GM18861 (cell line): ENCODE measurements at regions not wholly inside any gene's neighbourhood (a gene's known extent, or its start where the extent isn't known, plus 50 kb on each side); places are given as distances from the start of the nearest gene placed in this dataset.

Experiments used
- ATAC-seq: cut with Tn5 transposase; IDR thresholded peaks from one replicate; pipeline ENCODE4 v1.9.1; 2021; ENCODE audit not compliant: unreplicated experiment

DNA sequence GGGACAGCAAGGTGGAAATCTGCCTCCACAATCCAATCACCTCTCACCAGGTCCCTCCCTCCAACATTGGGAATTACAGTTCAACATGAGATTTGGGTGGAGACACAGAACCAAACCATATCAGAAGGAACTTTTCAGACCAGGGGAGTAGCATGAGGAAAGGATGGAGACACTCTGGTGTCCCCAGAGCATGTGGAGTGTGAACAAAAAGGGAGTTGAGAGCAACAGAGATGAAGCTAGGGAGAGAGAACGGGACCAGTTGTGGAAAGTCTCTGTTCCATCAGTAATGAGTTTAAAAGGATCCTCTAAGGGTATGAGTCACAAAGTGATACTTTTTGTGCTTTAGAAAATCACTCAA is 382.0 kb downstream of the SFMBT2 start:
- ATAC-seq = no peak

DNA sequence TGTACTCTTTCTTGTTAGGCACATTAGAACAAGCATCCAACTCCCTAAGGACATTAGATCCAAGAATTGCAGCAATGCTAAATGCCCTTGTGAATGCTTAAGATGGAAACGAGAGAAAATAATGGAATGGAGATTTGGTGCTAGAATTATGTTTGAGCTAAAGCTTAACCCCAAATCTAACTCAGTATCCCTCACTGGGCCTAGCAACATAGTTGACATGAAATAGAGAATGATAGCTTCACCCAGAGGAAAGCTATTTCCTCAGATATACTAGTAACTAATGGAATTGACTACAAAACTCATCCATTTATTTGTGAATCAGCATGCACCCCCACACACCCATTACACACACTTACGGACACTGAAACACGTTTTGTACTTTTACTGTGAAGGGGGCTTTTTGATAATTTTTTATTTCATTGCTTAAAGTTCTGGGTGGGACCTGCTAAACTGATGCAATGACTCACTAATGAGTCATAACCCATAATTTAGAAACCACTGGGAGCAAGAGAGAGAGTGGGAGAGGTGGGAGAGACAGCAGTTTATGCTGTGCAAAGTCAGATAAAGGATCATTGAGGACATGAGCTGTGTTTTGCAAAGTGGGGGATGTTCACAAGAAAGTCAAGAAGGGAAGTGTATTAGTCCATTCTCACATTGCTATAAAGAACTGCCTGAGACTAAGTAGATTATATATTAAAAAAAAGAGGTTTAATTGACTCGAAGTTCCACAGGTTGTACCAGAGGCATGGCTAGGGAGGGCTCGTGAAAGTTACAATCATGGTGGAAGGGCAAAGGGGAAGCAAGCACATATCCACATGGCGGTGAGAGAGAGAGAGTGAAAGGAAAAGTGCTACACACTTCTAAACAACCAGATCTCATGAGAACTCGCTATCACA is 382.7 kb downstream of the SFMBT2 start:
- ATAC-seq = no peak

DNA sequence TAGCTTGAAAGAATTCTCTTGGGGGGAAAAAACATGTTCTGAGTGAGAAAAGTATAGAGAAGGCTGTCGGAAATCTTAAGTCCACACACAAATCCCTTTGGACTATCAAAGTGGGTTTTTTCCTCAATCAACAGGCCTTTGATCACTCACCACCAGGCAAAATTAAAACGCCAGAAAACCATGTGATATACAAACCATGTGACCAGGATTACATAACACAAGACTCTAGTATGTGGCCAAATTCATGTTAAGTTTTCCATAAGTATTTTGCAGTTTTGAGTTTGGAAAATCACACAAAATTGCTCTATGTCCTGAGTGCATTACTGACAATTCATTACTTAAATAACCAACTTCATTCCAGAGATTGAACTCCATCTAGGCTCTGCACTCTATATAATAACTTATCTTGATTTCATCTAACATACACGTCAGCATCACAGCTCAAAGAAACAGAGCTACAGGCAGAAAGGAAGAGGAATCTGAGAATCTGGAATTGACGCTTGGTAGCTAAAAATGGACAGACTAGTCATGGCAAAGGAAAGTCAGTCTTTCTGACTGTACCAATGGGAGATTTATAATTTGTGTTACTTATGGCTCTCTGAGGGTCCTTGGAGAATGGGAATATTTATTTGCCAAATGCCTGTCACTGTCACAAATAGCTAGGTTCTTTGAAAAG is 383.5 kb downstream of the SFMBT2 start:
- ATAC-seq = no peak

DNA sequence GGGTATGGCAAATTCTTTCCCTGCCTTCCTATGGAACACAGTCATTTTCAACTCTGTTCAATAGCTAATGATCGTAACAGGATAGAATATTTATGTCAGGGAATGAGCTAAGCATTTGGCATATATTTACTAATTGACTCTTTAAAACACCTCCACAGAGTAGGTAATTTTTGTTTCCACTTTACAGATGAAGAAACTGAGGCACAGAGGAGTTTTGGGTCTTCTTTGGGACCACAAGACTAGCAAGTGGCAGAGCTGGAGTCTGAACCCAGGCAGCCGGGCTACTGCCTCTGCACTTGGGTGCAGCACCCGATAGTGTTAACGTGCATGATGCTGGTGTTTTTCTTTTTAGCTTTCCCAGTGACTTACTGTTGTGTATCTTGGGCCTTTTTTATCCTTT is 384.0 kb downstream of the SFMBT2 start:
- no peak for ATAC-seq

DNA sequence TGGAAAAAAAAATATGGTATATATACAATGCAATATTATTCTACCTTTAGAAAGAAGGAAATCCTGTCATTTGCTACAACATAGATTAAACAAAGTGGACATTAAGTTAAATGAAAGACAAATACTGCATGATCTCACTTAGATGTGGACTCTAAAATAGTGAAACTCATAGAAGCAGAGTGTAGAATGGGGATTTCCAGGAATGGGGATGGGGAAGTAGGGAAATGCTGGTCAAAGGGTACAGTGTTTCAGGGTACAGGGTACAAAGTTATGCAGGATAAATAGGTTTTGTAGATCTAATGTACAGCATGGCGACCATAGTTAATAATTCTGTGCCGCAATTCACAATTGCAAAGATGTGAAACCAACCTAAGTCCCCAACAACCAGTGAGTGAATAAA is 385.5 kb downstream of the SFMBT2 start:
- ATAC-seq = no peak

DNA sequence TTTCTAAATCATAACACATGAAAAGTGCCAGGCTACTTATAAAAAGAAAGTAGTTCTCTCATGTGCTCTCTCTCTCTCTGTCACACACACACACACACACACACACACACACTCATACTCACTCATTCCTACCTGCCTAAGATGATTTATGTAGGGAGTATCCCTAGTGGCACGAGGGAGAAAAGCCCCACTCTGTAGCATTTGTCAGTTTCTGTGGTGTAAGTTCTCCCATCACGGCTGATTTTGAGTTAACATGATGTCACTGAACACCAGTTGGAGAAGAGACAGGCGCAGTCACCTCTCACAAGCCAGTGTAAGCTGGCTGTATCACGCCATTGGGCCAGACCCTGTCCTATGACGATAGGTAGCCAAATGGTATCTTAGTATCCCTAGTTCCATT is 395.4 kb downstream of the SFMBT2 start:
- ATAC-seq = no peak

DNA sequence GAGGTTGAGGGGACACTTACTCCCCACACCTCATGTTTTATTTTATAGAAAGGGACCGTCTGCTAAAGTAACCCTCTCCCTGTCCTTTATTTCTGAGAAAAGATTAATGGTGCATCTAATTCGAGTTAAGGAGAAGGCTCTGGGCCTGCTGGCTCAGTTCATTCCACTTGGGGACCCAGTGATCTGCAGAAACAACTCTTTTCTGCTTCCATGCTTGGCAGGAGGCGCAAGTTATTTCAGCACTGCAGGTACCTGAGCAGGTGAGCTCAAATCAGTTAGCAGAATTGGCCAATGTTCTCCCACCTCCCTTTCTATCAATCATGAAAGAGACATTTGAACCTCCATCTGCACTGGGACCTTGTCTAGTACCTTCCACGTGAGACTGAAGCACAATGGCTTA is 396.1 kb downstream of the SFMBT2 start:
- no peak for ATAC-seq

DNA sequence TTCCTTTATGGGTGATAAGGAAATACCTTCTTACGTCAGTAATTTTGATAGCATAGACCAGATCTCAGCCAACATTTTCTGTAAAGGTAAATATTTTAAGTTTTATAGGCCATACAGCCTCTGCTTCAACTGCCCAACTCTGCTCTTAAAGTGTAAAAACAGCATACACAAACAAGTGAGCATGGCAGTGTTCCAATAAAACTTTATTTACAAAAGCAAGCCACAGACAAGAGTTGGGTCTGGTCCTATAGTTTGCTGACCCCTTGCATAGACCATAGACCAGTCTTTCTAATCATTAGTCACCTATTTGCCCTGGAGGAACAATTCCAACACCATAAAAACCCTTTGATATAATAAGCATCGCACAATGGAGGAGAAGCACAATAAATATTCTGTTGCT is 398.8 kb downstream of the SFMBT2 start:
- ATAC-seq = no peak

DNA sequence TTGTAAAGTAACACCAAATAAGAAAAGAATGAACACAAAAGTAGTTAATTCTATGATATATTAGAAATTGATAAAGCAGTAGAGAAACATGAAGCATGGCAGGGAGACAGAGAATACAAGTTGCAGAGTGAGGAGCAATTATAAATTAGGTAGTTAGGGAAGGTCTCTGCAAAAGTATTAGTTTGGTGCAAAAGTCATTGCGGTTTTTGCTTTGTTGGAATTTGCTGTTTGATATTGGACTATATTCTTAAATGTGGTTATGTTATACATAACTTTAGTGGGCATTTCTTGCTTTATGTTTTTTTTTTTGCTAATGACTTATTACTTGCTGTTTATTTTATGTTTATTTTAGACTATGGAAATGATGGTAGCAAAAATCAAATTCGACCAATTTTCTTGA is 402.2 kb downstream of the SFMBT2 start:
- no peak for ATAC-seq

DNA sequence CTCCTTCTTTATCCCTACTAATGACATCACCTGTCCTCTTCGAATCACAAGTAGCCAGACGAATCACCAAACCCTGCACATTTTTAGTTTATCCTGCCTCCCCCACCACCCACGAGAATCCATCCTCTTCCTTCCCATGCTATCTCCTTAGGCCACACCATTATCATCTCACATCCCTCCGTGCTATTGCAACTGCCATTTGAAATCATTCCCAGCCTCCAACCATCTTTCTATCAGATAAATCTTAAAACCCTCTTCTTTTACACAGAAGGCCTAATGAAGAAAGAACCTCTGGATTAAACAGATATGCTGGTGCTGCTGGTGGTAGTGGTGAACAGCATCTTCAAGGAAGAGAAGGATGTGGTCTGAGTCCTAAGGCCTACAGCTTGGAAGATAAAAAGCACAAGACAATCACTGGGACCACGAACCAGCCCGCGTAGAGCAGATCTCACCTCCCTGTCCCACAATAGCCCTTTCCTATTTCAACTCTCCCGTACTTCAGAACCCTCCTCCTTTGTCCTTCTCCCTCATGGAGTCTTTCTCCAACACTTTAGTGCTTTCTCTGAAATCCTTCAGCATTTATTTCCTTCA is 403.1 kb downstream of the SFMBT2 start:
- no peak for ATAC-seq

DNA sequence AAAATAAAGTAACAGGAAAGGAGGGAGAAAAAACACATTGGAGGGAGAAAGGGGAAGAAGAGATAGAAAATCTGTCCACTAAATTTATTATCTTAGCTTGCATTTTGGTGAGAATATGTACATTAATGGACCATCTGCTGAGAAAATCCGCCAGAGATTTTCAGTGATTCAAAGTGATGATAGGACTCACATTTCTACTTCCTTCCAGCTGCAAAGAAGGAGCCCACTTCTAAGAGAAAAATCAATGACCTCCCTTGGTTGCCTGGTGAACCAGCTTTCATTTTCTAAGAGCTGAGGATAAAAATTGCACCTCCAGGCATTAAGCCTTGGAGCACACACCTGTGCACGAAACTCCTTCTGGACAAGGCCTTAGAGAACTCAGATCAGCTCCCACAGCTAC is 404.3 kb downstream of the SFMBT2 start:
- no peak for ATAC-seq

DNA sequence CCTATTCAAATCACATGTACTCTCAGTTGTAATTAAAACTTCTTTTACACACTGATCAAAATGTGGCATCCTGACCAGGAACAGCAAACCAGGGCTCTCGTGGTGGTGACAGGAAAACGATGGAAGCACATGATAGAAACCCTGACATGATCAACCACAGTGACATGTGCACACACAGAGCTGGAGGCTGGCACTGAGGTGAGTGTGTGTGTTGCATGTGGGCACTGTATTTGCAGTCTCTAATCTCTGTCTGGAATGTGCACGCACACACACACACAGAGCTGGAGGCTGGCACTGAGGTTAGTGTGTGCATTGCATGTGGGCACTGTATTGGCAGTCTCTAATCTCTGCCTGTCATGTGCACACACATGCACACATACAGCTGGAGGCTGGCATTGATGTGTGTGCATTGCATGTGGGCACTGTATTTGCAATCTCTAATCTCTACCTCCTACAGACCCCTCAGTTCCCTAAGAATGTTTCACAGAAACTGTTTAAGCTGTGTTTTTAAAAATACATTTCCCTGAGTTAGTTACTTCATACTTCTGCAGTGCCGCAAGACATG is 406.9 kb downstream of the SFMBT2 start:
- no peak for ATAC-seq

DNA sequence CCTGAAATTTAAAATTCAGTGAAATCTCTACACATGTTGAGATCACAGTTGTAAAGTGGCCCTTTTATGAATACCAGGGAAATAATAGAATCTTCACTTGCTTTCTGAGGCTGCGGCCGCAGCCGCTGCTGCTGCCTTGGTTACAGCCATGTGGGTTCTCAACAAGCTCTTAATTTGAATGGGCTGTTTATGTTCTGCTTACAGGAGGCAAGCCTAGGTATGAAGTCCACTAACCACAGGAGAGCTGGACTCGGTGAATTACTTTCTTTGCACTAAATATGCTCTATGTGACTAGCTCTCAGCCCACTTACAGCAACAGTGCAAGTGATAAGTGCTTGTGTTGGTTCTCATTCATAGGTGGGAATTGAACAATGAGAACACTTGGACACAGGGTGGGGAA is 410.8 kb downstream of the SFMBT2 start:
- ATAC-seq = no peak

DNA sequence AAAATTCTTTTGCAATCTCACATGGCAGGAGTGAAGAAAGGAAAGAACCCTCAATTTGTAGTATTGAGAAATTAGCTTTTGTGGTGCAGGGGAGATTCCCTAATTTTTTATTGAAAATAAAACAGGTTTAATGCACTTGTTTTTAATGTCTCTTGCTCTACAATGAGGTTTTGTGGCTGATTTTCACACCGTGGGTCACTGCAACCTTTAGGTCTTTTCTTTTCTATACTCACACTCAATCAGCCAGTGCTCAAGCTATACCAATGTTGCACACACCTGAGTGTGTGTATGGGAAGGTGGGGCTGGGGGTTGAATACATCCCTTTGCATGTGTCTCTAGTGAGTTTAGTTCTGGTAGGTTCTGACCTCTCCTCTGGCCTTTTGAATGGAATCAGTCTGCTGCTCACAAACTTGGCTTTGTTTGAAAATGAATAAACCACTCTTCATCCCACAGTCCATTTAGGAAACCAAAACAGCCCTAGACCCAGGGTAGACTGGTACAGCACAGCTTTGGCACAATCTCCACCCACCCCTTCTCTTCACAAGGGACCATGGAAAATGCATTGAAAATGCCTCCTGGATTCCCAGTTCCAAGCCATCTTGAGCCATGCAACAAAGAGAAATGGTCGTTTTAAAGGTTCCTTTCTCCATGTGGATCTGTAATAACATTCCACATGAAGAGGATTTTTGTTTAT is 411.5 kb downstream of the SFMBT2 start:
- no peak for ATAC-seq

DNA sequence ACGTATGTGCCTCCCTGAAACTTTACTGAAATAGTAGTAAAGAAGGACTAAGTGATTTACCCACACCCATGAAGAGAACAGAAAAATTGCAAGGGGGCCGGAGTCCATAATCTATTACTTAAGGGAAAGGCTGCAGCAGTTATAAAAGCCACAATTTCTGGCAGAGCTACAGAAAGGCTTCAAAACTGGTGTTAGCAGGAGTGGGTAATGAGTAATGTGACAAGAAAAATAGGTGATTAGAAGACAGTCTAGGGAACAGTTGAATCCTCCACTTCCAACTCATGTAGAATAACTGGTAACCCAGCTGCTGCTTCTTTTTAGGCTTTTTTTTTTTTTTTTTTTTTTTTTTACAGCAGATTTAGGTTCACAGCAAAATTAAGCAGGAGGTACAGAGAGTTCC is 413.3 kb downstream of the SFMBT2 start:
- no peak for ATAC-seq

DNA sequence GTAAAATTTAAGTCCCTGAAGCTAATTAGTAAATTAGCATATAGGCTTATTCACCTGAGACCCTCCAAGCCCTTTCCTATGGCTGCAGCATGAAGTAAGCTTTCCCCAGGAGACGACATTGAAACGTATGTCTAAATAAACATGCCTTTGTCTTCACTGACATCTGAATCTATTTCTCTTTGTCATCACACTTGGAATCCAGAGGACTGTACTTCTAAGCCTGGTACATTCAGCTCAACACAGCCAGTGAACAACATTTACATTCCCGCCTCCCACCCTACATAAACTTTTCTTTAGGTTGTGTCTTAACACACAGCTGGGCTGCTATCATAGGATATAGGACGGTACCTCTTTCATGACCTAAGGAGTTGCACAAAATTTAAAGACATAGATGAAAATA is 414.4 kb downstream of the SFMBT2 start:
- no peak for ATAC-seq

DNA sequence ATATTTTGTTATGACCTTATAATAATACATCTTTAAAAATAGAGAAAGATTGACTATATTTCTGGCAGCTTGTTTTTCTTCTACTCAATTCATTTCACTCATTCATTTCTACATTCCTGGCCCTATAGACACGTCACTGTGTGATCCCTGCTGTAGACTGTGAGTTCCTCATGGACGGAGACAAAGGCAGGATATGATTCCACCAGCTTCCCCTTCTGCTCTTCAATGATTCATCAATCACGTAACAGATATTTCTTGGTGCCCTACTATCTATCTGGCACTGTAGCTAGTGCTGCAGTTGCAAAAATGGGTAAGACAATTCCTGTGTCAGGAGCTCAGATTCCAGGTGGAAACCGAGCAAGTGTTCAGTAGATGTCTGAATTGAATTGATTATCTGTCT is 415.0 kb downstream of the SFMBT2 start:
- ATAC-seq = no peak

DNA sequence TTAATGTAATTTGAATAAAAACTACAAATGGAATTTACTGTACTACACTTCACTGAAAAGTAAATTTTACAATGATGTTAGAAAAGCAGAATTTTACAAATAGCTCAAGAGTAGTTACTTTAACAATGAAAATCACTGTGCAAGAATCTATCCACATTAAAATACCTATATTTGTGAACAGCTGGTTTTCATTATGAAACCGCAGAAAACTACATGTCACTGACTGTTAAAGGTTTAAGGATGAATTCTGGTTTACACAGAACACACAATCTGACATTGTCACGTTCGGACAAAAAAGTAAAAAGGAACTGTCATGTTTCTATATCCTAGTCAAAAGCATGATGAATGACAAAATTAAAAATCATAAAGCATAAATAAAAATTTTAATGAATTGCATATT is 415.3 kb upstream of the PRKCQ start:
- ATAC-seq = no peak

DNA sequence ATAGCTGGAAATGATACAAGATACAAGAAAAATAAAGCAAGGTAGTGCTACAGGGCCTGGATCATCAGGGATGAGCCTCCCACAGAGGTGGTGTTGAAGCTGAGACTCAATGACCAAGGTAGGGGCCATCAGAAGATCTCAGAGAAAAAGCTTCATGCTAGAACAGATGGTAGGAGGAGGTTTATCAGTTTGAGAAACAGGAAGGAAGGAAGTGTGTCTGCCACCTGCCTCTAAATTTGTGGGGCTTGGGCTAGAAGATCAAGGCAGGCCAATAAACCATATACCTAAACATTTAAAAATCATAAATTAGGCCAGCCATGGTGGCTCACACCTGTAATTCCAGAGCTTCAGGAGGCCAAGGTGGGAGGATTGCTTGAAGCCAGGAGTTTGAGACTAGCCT is 410.8 kb upstream of the PRKCQ start:
- no peak for ATAC-seq

DNA sequence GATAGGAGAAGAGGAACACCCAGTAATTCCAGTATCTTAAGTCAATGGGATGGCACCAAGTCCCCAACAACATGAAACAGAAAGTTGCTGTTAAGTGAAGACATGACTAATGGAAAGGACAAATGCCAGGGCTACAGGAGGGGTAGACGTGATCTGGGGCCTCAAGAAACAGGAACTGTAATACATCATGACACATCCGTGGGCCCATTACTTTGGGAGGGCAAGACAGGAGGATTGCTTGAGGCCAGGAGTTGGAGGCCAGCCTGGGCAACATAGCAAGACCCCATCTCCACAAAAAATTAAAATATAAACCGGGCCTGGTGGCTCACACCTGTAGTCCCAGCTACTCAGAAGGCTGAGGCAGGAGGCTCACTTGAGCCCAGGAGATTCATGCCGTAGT is 408.6 kb upstream of the PRKCQ start:
- ATAC-seq = no peak

DNA sequence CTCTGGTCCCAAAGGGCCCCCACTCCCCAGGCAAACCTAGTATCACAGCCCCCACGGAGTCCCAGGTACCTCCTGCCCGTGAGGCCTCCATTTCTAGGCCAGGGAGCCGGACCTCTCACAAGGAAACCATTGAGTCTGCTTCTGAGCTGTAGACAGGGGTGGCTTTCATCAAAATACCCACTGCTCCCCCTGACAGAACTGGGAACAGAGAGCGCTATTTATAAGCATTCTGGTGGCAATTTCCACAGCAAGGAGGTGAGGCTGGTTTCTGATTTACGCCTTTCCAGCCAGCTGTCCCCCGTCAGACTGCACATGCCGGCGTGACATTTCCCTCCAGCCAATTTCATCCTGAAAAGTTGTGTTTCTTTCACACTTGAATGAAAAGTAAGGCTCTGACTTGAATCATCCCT is 407.5 kb upstream of the PRKCQ start:
- ATAC-seq = no peak
